ENCODE measurements at regions not wholly inside any gene's neighbourhood (a gene's known extent, or its start where the extent isn't known, plus 50 kb on each side); places are given as distances from the start of the nearest gene placed in this dataset.

- DNase-seq (ENCODE audit: low read depth in 2 of 3, low spot score in 2 of 3) = no peak
Observed at GRCh38 chr13:40186041-40186440, 480.4 kb downstream of the FOXO1 start.

DNA sequence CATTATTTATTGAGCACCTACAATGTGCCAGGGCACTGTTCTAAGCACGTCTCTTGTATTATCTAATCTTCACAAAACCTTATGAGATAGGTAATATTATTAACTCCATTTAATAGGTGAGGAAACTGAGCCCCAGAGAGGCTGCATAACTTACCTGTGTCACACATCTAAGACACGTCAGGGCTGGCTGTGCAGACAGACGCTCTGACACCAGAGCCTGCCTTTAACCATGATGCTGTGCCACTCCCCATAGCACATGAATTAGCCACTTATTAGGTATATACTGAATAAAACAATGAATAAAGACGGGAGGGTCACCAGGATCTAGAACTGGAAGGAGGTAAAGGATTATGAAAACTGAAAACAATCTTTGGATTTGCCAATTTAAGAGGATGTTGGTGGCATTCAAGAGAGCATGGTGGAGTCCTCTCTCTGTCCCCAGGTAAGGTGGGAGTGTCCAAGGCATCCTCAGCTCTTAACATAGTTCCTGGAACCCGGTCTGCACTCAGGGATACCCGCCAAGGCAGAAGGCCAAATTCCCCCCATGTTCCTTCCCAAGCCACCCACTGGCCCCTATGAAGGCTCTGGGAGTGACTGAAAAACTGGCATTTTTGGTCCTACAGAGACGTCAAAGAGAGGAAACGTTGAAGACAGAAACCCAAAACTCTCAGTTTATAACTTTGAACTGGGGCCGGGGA lies 479.7 kb downstream of the FOXO1 start:
- DNase-seq (ENCODE audit: low read depth in 2 of 3, low spot score in 2 of 3) = no peak

- peak in 1 of 3 experiments; percentile 37 for DNase-seq (ENCODE audit: low read depth in 2 of 3, low spot score in 2 of 3)
Observed at GRCh38 chr13:40187324-40187795, 479.1 kb downstream of the FOXO1 start.

DNA sequence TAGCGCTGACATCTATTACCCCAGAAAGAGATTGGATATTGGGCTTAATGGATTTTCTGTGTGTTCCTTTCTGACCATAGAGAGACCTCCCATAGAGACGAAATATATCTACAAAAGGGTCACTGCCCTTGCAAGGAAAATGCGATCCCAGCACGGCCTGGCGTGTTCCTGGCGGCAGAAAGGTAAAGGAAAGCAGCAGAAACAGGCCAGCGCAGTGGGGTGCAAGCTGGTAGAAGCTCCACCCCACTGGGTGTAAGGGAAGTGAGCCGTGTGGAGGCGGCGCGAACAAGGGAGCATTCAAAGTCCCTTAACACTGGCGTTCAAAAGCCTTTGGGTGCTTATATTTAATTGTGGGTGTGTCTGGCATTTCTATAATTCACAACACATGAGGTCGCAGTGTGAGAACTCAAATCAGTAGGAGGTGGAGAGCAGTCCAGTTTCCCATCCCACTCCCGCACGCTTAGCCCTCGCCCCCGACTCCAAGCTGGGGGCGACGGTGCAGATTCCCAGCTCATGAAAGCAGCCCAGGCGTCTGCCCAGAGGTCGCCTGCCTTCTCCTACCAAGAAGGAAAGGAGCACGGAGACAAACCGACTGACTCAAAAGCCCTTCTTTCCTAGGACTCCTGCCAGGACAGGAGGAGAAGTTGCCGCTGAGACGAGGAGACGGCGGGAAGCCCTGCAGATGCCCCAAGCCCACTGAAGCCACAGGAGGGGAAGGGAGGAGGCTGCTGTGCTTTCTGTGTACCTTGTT lies 478.4 kb downstream of the FOXO1 start:
- peak in 1 of 3 experiments; percentile 13 for DNase-seq (ENCODE audit: low read depth in 2 of 3, low spot score in 2 of 3)

DNA sequence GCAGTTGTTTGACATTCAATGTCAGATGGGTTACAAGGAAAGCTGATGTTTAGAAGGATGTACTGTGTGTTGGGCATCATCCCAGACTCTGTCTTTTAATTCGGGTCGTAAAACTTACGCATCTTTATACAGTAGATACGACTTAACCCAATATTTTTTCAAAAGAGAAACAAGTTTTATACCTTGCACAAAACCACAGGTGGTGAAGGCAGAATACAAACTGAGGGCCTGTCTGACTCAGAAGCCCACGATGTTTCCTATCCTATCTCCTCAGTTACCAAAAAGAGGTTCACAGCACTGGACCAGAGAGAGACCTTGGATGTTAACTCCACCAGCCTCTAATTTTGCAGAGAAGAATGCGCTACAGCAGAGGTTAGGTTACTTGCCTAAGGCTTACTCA lies 477.0 kb downstream of the FOXO1 start:
- DNase-seq (ENCODE audit: low read depth in 2 of 3, low spot score in 2 of 3) = no peak

DNA sequence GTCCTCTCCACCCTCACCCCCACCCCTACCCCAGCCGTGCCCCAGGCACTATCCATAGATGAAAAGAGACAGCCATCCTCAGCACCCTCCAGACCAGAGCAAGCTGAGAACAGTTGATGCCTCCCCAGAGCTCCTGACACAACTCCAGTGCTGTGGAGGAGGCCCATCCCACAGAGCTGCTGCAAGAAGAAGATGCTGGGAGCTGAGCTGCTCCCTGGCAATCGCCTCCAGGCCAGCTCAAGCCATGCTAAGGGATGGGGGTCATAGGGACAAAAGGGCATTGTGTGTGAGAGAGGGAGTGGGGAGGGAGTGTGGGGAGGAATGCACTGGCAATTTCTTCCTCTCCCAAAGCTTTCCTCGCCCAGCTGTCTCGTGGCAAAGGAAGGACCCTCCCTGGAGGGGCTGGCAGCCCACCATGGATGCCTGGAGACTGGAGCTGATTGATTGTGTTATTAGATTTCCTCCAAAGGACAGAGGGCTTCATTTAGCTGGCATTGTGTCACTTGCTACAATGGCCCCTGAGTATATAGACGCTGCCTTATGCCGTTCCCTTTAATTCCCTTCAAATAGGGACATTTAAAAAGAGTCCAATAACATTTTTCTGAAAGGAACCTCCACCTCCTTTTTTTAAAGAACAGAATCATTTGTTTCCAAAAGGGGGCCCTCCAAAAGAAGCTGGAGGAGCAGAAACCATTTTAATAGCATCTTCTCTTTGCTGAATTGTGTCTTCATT lies 476.4 kb downstream of the FOXO1 start:
- no peak for DNase-seq (ENCODE audit: low read depth in 2 of 3, low spot score in 2 of 3)

DNA sequence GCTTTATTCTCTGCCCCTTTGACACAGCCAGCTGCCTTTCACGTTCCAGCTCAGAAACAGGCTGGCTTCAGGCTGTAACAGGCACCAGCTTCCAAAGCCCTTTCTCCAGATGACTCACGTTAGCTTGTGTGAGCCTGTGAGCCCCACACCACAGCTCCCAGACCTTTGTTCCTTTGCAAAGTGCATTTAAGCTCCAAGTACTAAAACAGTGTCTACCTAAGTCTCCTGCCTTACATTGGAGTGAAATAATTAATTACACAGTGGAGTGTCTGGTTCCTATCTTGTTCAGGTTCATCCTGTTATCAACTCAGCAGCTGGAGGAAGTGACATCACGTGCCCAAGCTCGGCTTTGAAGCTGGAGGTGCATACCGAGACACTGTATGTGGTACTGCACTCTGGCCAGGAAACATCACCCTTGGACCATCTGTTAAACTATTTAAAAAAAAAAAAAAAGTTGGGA lies 475.8 kb downstream of the FOXO1 start:
- peak in 1 of 3 experiments; percentile 12 for DNase-seq (ENCODE audit: low read depth in 2 of 3, low spot score in 2 of 3)

GRCh38 chr13:40191186-40191980 lies 475.1 kb downstream of the FOXO1 start:
- no peak for DNase-seq (ENCODE audit: low read depth in 2 of 3, low spot score in 2 of 3)

- no peak for DNase-seq (ENCODE audit: low read depth in 2 of 3, low spot score in 2 of 3)
Observed at GRCh38 chr13:40192452-40192851, 474.0 kb downstream of the FOXO1 start.

DNA sequence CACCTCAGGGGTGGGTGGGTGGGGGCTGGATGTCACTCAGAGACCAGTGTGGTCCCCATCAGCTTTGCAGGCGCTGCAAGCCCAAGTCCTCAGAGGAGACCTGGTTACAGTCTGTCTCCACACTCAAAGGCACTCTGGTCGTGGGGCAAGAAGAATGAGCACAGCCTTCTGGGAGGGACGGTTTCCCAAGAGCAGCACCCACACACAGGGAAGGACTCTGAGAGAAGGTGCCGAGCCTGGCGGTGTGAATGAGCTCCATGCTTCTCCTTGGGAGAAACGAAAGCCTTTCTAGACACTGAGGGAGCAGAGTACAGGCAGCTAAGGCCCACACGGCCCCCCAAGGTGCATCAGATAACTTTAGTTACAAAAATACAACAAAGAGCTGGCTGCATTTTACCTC lies 473.6 kb downstream of the FOXO1 start:
- no peak for DNase-seq (ENCODE audit: low read depth in 2 of 3, low spot score in 2 of 3)

DNA sequence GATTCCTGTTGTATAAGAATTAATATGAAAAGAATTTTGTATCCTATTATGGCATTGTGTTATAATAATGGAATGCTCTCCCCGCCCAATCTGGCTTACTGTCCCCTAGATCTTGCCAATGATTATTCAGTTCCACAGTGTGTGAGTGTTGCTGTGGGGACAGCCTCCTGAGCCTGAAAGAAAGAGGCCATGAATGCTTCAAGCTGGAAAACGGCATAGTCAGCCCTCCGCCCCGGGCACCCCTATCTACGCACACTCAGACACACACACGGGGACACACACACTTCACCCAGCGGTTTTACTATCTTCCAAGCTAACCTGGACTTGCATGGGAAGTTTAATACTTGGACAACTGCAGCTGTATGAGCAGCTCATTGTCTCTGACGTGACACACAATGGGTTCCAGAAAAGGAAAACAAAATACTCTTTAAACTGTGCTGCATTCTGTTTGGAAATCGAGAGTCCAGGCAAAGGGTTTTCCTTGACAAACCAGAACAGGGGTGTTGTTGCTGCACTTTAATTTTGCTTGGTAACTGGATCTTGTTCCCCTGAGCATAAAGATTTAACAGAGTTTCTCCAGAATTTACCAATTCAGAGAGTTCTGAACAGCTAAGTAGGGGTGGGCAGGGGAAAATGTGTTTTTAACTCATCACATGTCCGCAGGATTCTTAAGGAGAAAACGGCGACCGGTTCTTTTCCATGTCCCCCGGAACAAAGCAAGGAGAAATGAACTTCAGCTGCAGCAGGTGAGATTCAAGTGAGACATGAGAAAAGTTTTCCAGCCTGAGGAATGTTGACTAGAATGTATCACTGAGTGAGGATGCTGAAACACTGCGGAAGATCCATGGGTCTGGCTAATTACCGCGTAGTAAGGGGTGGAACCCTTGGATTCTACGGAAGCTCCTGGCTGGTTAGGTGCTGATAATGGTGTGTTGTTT lies 472.9 kb downstream of the FOXO1 start:
- DNase-seq (ENCODE audit: low read depth in 2 of 3, low spot score in 2 of 3) = no peak

- no peak for DNase-seq (ENCODE audit: low read depth in 2 of 3, low spot score in 2 of 3)
Observed at GRCh38 chr13:40194224-40194806, 472.1 kb downstream of the FOXO1 start.

DNA sequence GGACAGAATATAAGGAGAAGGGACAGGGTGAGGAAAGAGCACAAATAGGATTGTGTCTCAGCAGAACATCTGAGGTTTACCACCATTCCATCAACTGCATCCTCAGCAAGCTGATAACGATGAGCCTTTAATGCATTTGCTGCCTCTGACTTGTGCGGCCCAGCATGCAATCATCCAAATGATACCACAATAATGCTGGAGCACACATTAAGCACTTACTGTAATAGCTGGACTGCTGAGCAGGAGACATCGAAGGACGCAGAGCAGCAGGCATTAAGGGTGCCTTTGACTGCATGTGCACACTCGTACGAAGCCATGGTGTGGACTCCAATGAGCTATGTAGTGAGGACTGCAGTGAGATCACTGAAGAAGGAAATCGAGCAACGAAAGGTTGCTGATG lies 469.4 kb downstream of the FOXO1 start:
- no peak for DNase-seq (ENCODE audit: low read depth in 2 of 3, low spot score in 2 of 3)

- no peak for DNase-seq (ENCODE audit: low read depth in 2 of 3, low spot score in 2 of 3)
Observed at GRCh38 chr13:40197936-40198595, 468.4 kb downstream of the FOXO1 start.

GRCh38 chr13:40200273-40200978 lies 466.0 kb downstream of the FOXO1 start:
- no peak for DNase-seq (ENCODE audit: low read depth in 2 of 3, low spot score in 2 of 3)

- no peak for DNase-seq (ENCODE audit: low read depth in 2 of 3, low spot score in 2 of 3)
Observed at GRCh38 chr13:40204246-40204645, 462.2 kb downstream of the FOXO1 start.

GRCh38 chr13:40205771-40206240 lies 460.6 kb downstream of the FOXO1 start:
- no peak for DNase-seq (ENCODE audit: low read depth in 2 of 3, low spot score in 2 of 3)
